NT2/D1 (cell line): ENCODE measurements at regions not wholly inside any gene's neighbourhood (a gene's known extent, or its start where the extent isn't known, plus 50 kb on each side); places are given as distances from the start of the nearest gene placed in this dataset.

Source experiments
- SUZ12 ChIP-seq: IDR thresholded peaks from 2 replicates; pipeline ENCODE4 v1.6.1; 2011; ENCODE audit not compliant: insufficient read length, insufficient read depth; ENCODE audit errors: extremely low read depth
- YY1 ChIP-seq: IDR thresholded peaks from 2 replicates; pipeline ENCODE4 v1.6.1; 2011; ENCODE audit not compliant: insufficient read length, insufficient read depth
- ZNF274 ChIP-seq: IDR thresholded peaks from 2 replicates; pipeline ENCODE4 v1.6.1; 2011; ENCODE audit warnings: mild to moderate bottlenecking, low read depth, low read length

DNA sequence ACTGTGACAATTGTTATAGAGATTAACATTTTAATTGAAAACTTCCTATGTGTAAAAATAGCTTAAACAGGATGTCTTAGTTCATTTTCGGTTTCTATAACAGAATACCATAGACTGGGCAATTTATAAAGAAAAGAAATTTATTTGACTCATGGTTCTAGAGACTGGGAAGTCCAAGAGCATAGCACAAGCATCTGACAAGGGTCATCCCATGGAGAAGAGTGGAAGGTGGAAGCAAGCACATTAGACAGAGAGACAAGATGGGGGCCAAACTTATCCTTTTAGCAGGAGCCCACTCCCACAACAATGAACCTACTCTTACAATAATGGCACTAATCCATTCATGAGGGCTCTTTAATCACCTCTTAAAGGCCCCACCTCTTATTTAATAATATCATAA is 100.3 kb downstream of the FAM161A start:
- TF ChIP-seq ZNF274 (no peak), YY1 (no peak), SUZ12 (no peak)
